Calu3 (cell line): ENCODE measurements at regions not wholly inside any gene's neighbourhood (a gene's known extent, or its start where the extent isn't known, plus 50 kb on each side); places are given as distances from the start of the nearest gene placed in this dataset.

ENCODE experiments used
- BruUV-seq: library from RNA; stranded (reverse); fragments of 400-500 nt; replicated peaks from 2 replicates; lab custom pipeline; 2021; lab: Mats Ljungman, UMichigan
- CTCF ChIA-PET: fragments of 300-600 bp; sonication (Branson Sonifier 250); formaldehyde crosslinking; loops from one replicate; lab custom pipeline; 2022; ENCODE audit warnings: antibody characterized with exemption; lab: Charles Lee
- DNase-seq: peaks from one replicate; pipeline ENCODE4 v3.0.0; 2022
- H3K27ac Mint-ChIP-seq: one replicate; pipeline ENCODE4 v1.8.0; 2022; ENCODE audit warnings: mixed read lengths; ENCODE audit not compliant: unreplicated experiment
- H3K27me3 Mint-ChIP-seq: one replicate; pipeline ENCODE4 v1.8.0; 2022; ENCODE audit warnings: mixed read lengths; ENCODE audit not compliant: unreplicated experiment
- H3K36me3 Mint-ChIP-seq: one replicate; pipeline ENCODE4 v1.8.0; 2022; ENCODE audit warnings: mild to moderate bottlenecking, moderate library complexity, mixed read lengths; ENCODE audit not compliant: insufficient read depth, unreplicated experiment
- H3K4me1 Mint-ChIP-seq: one replicate; pipeline ENCODE4 v1.8.0; 2022; ENCODE audit warnings: mild to moderate bottlenecking, low read depth, mixed read lengths; ENCODE audit not compliant: unreplicated experiment
- H3K4me3 Mint-ChIP-seq: one replicate; pipeline ENCODE4 v1.8.0; 2022; ENCODE audit warnings: mild to moderate bottlenecking, low read depth, moderate library complexity, mixed read lengths; ENCODE audit not compliant: unreplicated experiment
- H3K9me3 Mint-ChIP-seq: one replicate; pipeline ENCODE4 v1.8.0; 2022; ENCODE audit warnings: low read depth, mixed read lengths; ENCODE audit not compliant: unreplicated experiment
- intact Hi-C: fragments of 100-400 bp; cut with micrococcal nuclease; formaldehyde crosslinking; loops from one replicate; pipeline ENCODE4 v1.10.0; 2022; ENCODE audit not compliant: unreplicated experiment
- TF ChIP-seq, protein P1 (sequence below): fragments of 200-600 bp; IDR thresholded peaks from one replicate; pipeline ENCODE4 v1.8.0; 2022; ENCODE audit warnings: antibody characterized with exemption; ENCODE audit not compliant: unreplicated experiment

- Mint-ChIP-seq H3K27me3 (no peaks in the 10 kb centered on the region), H3K4me1 (no peaks in the 10 kb centered on the region), H3K4me3 (no peak overlapping the region), H3K9me3 (no peaks in the 10 kb centered on the region), H3K36me3 (no peaks in the 10 kb centered on the region), H3K27ac (no peak overlapping the region)
- no peak for DNase-seq
- no TSS peak for BruUV-seq
- intact Hi-C loops, result no loop called here
- TF ChIP-seq, protein P1, sequence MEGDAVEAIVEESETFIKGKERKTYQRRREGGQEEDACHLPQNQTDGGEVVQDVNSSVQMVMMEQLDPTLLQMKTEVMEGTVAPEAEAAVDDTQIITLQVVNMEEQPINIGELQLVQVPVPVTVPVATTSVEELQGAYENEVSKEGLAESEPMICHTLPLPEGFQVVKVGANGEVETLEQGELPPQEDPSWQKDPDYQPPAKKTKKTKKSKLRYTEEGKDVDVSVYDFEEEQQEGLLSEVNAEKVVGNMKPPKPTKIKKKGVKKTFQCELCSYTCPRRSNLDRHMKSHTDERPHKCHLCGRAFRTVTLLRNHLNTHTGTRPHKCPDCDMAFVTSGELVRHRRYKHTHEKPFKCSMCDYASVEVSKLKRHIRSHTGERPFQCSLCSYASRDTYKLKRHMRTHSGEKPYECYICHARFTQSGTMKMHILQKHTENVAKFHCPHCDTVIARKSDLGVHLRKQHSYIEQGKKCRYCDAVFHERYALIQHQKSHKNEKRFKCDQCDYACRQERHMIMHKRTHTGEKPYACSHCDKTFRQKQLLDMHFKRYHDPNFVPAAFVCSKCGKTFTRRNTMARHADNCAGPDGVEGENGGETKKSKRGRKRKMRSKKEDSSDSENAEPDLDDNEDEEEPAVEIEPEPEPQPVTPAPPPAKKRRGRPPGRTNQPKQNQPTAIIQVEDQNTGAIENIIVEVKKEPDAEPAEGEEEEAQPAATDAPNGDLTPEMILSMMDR, result no peak
- CTCF ChIA-PET, result no interaction called here
Observed at GRCh38 chr4:110917835-110918234, 295.0 kb upstream of the PITX2 start.

GRCh38 chr4:110920990-110921389 is 298.1 kb upstream of the PITX2 start:
- TF ChIP-seq, protein P1, result no peak
- Mint-ChIP-seq H3K9me3 (no peaks in the 10 kb centered on the region), H3K4me3 (no peak overlapping the region), H3K36me3 (no peaks in the 10 kb centered on the region), H3K27ac (no peak overlapping the region), H3K27me3 (no peaks in the 10 kb centered on the region), H3K4me1 (no peaks in the 10 kb centered on the region)
- no peak for DNase-seq
- CTCF ChIA-PET, result no interaction called here
- intact Hi-C loops, result no loop called here
- no TSS peak for BruUV-seq

GRCh38 chr4:110924761-110925160 is 301.9 kb upstream of the PITX2 start:
- Mint-ChIP-seq H3K9me3 (no peaks in the 10 kb centered on the region), H3K4me1 (no peaks in the 10 kb centered on the region), H3K4me3 (no peak overlapping the region), H3K36me3 (no peaks in the 10 kb centered on the region), H3K27me3 (no peaks in the 10 kb centered on the region), H3K27ac (no peak overlapping the region)
- DNase-seq, result no peak
- TF ChIP-seq, protein P1, result no peak
- CTCF ChIA-PET, result no interaction called here
- no TSS peak for BruUV-seq
- intact Hi-C loops, result no loop called here

- Mint-ChIP-seq H3K27me3 (no peaks in the 10 kb centered on the region), H3K27ac (no peak overlapping the region), H3K4me1 (no peaks in the 10 kb centered on the region), H3K4me3 (no peak overlapping the region), H3K9me3 (no peaks in the 10 kb centered on the region), H3K36me3 (no peaks in the 10 kb centered on the region)
- no peak for DNase-seq
- intact Hi-C loops, result no loop called here
- TF ChIP-seq, protein P1, result no peak
- CTCF ChIA-PET, result no interaction called here
- no TSS peak for BruUV-seq
Observed at GRCh38 chr4:110926841-110927400, 304.0 kb upstream of the PITX2 start.
